ENCODE measurements at regions not wholly inside any gene's neighbourhood (a gene's known extent, or its start where the extent isn't known, plus 50 kb on each side); places are given as distances from the start of the nearest gene placed in this dataset.
"Not testable (repeated sequence)": the region's sequence is repeated elsewhere in the genome, so short reads cannot be mapped to it uniquely, and the experiment has no call there.

GRCh38 chr2:36163520-36164254 lies 191.9 kb upstream of the CRIM1 start:
- TF ChIP-seq ZNF274 (IDR thresholded peaks at IDR 0.05; ENCODE audit: low read depth, low read length), result no peak
- no peak overlapping the region for H3K4me3 ChIP-seq (ENCODE audit: low read length)

DNA sequence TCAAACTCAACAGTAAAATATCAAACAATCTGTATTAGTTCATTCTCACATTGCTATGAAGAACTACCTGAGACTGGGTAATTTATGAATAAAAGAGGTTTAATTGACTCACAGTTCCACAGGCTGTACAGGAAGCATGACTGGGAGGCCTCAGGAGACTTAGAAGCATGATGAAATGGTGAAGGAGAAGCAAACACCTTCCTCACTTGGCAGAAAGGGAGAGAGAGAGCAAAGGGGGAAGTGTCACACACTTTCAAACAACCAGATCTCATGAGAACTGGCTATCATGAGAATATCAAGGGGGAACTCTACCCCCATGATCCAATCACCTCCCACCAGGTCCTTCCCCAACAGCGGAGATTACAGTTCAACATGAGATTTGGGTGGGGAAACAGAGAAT lies 198.5 kb upstream of the CRIM1 start:
- not testable (repeated sequence) for H3K4me3 ChIP-seq (ENCODE audit: low read length)

DNA sequence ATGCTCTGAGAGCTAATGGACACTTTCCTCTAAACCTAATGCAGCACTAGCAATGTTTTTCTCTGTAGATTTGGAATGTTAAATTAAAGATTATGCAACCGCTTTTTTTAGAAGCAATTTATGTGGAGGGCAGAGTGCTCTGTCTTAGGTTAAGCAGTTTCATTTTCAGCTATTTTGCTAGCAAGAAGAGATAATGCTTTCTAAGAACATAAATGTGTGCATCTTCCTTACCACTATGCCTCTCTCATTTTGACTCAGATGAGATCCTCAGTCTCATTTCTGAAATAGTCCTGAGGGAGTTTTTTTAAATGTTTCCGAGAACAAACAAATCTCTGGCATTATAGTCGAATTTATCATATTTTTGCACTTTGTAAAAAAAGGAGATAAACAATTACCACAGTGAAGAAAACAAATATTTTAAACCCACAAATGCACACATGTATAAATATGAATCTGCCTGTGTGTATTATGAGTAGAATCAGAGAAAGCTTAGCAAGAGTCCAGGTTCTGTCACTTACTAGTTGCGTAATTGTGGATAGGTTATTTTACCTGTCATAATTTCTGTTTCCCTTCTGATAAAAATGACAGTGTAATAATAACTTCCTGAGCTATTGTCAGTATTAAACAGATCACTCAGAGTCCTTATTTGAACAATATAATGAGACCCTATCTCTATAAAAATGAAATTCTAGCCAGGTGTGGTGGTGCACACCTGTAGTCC lies 207.7 kb upstream of the CRIM1 start:
- no peak overlapping the region for H3K4me3 ChIP-seq (ENCODE audit: low read length)
- no peak for TF ChIP-seq ZNF274 (IDR thresholded peaks at IDR 0.05; ENCODE audit: low read depth, low read length)

DNA sequence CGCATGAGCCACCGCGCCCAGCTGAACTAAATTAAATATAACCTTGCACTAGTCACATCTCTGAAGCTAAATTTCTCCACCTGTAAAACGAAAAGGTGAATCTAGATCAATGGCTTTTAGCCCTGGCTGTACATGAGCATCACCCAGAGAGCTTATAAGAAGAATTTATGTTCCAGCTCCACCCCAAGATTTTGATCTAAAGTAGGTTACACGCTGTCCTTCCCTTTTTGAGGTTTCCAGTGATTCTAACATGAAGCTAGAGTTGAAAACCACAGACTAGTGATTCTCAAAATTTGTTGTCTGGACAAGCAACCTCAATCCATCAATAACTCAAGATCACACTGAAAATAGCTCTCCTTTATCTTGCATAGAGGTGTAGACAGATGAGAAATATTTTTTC lies 208.8 kb upstream of the CRIM1 start:
- no peak for TF ChIP-seq ZNF274 (IDR thresholded peaks at IDR 0.05; ENCODE audit: low read depth, low read length)
- no peak overlapping the region for H3K4me3 ChIP-seq (ENCODE audit: low read length)

GRCh38 chr2:36140391-36140790 lies 215.2 kb upstream of the CRIM1 start:
- H3K4me3 ChIP-seq (ENCODE audit: low read length), result no peak overlapping the region
- no peak for TF ChIP-seq ZNF274 (IDR thresholded peaks at IDR 0.05; ENCODE audit: low read depth, low read length)

- no peak for TF ChIP-seq ZNF274 (IDR thresholded peaks at IDR 0.05; ENCODE audit: low read depth, low read length)
- no peak overlapping the region for H3K4me3 ChIP-seq (ENCODE audit: low read length)
These were observed 218.0 kb upstream of the CRIM1 start for GRCh38 chr2:36137612-36138011.

DNA sequence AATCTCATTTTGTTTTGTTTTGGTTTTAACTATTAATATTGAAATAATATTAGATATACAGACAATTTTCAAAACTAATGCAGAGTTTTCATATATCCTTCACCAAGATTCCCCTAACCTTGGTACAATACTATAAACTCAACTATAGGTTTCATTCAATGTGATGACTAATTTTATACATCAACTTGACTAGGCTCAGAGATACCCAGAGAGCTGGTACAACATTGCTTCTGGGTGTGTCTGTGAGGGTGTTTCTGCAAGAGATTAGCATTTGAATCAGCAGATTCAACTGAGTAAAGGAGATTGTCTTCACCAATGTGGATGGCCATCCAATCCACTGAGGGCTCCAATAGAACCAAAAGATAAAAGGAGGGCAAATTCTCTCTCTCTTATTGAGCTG lies 221.3 kb upstream of the CRIM1 start:
- TF ChIP-seq ZNF274 (IDR thresholded peaks at IDR 0.05; ENCODE audit: low read depth, low read length), result no peak
- H3K4me3 ChIP-seq (ENCODE audit: low read length), result no peak overlapping the region

- H3K4me3 ChIP-seq (ENCODE audit: low read length), result no peak overlapping the region
- TF ChIP-seq ZNF274 (IDR thresholded peaks at IDR 0.05; ENCODE audit: low read depth, low read length), result no peak
These were observed 227.2 kb upstream of the CRIM1 start for GRCh38 chr2:36128359-36128758.

DNA sequence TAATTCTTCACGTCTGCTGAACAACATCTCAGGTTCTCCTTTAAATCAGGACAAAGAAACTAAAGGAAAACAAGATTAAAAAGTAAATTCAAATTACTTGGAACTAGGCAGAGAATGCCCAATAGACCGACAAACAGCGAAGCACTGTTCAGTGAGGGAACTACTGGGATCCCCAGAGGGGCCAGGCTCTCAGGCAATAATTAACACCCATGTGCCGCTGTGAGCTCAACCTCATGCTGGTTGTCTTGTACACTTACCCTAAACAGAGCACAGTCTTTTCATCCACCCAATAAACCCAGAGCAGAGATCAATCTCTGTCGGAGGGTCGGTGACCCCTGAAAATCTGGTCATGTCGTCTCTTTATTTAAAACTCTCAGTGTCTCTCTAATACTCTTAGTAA lies 229.9 kb upstream of the CRIM1 start:
- TF ChIP-seq ZNF274 (IDR thresholded peaks at IDR 0.05; ENCODE audit: low read depth, low read length), result no peak

DNA sequence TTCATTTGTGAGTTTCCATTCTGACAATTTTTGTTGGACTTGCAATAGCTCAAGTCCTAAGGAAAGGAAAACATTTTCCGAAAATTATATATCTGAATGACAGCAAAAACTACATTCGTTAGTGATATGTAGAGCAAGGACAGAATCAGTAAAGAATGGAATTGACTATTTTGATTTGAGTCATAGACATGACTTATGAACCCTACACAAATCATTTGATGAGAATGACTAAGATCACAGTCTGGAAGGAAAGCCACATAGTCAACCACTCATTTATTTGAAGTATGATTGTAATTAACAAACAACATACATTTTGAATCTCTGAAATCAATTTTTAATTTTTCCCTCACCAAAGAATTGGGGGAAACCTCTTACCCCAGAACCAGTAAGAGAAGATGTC lies 231.6 kb upstream of the CRIM1 start:
- no peak overlapping the region for H3K4me3 ChIP-seq (ENCODE audit: low read length)
- TF ChIP-seq ZNF274 (IDR thresholded peaks at IDR 0.05; ENCODE audit: low read depth, low read length), result no peak

More for the DNA sequence above, 229.9 kb upstream of the CRIM1 start:
- H3K4me3 ChIP-seq (ENCODE audit: low read length), result no peak overlapping the region

- TF ChIP-seq ZNF274 (IDR thresholded peaks at IDR 0.05; ENCODE audit: low read depth, low read length), result no peak
- H3K4me3 ChIP-seq (ENCODE audit: low read length), result no peak overlapping the region
These were observed 258.6 kb upstream of the CRIM1 start for GRCh38 chr2:36097022-36097421.

- not testable (repeated sequence) for H3K4me3 ChIP-seq (ENCODE audit: low read length)
These were observed 263.5 kb upstream of the CRIM1 start for GRCh38 chr2:36091844-36092741.

- TF ChIP-seq ZNF274 (IDR thresholded peaks at IDR 0.05; ENCODE audit: low read depth, low read length), result no peak
- no peak overlapping the region for H3K4me3 ChIP-seq (ENCODE audit: low read length)
These were observed 266.8 kb upstream of the CRIM1 start for GRCh38 chr2:36088716-36089328.

DNA sequence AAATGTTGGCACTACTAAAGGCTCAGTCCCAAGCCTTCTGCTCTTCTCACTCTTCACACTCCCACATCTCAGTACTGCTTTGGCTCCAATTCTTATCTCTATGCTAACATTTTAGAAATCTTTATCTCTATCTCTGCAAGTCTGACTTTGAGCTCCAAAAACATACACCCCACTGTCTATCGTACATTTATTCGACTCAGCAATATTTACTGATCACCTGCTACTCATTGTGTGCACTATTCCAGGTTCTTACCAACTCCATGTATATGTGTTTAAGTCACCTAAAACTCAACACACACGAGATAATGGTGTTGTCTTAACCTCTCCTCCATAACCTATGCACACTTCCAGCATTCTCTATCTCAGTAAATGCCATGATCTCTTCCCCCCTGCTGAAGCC lies 268.2 kb upstream of the CRIM1 start:
- no peak for TF ChIP-seq ZNF274 (IDR thresholded peaks at IDR 0.05; ENCODE audit: low read depth, low read length)
- no peak overlapping the region for H3K4me3 ChIP-seq (ENCODE audit: low read length)

All from GM08714 (cell line).